Loucy (cell line): ENCODE measurements at regions not wholly inside any gene's neighbourhood (a gene's known extent, or its start where the extent isn't known, plus 50 kb on each side); places are given as distances from the start of the nearest gene placed in this dataset.

ENCODE experiments used
- H2AFZ ChIP-seq: fragments of 200-600 bp; sonication (generic); 2 replicates; pipeline ENCODE4 v1.6.0; 2016; ENCODE audit warnings: antibody characterized with exemption, mild to moderate bottlenecking, low read length, moderate library complexity
- H3F3A ChIP-seq: fragments of 200-600 bp; 2 replicates; pipeline ENCODE4 v1.6.0; 2016; ENCODE audit warnings: antibody characterized with exemption, low read depth, mild to moderate bottlenecking
- H3K27me3 ChIP-seq: fragments of 200-600 bp; sonication (generic); 2 replicates; pipeline ENCODE4 v1.6.1; 2014; ENCODE audit warnings: low read length, mild to moderate bottlenecking; ENCODE audit not compliant: insufficient read depth, poor library complexity, severe bottlenecking
- H3K36me3 ChIP-seq: fragments of 200-600 bp; sonication (generic); 2 replicates; pipeline ENCODE4 v1.6.1; 2016; ENCODE audit warnings: low read length; ENCODE audit not compliant: insufficient read depth
- H3K4me1 ChIP-seq: fragments of 200-600 bp; sonication (generic); 2 replicates; pipeline ENCODE4 v1.5.1; 2014; ENCODE audit warnings: low read length, mild to moderate bottlenecking; ENCODE audit not compliant: insufficient read depth, poor library complexity, severe bottlenecking
- H3K4me2 ChIP-seq: fragments of 200-600 bp; sonication (generic); 2 replicates; pipeline ENCODE4 v1.6.0; 2014; ENCODE audit warnings: antibody characterized with exemption, low read length, low read depth, mild to moderate bottlenecking; ENCODE audit not compliant: poor library complexity, severe bottlenecking
- H3K4me3 ChIP-seq: fragments of 200-600 bp; sonication (generic); 2 replicates; pipeline ENCODE4 v1.5.1; 2014; ENCODE audit warnings: low read length, mild to moderate bottlenecking, mixed read lengths; ENCODE audit not compliant: poor library complexity, severe bottlenecking
- H3K79me2 ChIP-seq: fragments of 200-600 bp; sonication (generic); 2 replicates; pipeline ENCODE4 v1.6.1; 2014; ENCODE audit warnings: low read length; ENCODE audit not compliant: insufficient read depth
- H3K9ac ChIP-seq: fragments of 200-600 bp; sonication (generic); 2 replicates; pipeline ENCODE4 v1.6.0; 2014; ENCODE audit warnings: mild to moderate bottlenecking, low read depth, low read length, moderate library complexity; ENCODE audit not compliant: poor library complexity, severe bottlenecking
- H3K9me2 ChIP-seq: fragments of 200-600 bp; sonication (generic); replicated peaks from 2 replicates; pipeline ENCODE4 v1.6.1; 2016; ENCODE audit warnings: low read depth, low read length, mixed read lengths
- H3K9me3 ChIP-seq: fragments of 200-600 bp; sonication (generic); 2 replicates; pipeline ENCODE4 v1.6.1; 2014; ENCODE audit warnings: mild to moderate bottlenecking, antibody characterized with exemption, low read length, low read depth; ENCODE audit not compliant: insufficient read depth
- H4K20me1 ChIP-seq: fragments of 200-600 bp; sonication (generic); 2 replicates; pipeline ENCODE4 v1.6.0; 2014; ENCODE audit warnings: antibody characterized with exemption, low read length, mild to moderate bottlenecking; ENCODE audit not compliant: insufficient read depth, poor library complexity, severe bottlenecking
- CTCF ChIP-seq: fragments of 200-600 bp; sonication (generic); conservative IDR thresholded peaks from 2 replicates; pipeline ENCODE4 v1.5.1; 2014; ENCODE audit warnings: mild to moderate bottlenecking, antibody characterized with exemption, low read length
- EZH2phosphoT487 ChIP-seq: fragments of 200-600 bp; IDR thresholded peaks from 2 replicates; pipeline ENCODE4 v1.6.1; 2018; ENCODE audit warnings: antibody characterized with exemption, mild to moderate bottlenecking, moderate library complexity, borderline replicate concordance

DNA sequence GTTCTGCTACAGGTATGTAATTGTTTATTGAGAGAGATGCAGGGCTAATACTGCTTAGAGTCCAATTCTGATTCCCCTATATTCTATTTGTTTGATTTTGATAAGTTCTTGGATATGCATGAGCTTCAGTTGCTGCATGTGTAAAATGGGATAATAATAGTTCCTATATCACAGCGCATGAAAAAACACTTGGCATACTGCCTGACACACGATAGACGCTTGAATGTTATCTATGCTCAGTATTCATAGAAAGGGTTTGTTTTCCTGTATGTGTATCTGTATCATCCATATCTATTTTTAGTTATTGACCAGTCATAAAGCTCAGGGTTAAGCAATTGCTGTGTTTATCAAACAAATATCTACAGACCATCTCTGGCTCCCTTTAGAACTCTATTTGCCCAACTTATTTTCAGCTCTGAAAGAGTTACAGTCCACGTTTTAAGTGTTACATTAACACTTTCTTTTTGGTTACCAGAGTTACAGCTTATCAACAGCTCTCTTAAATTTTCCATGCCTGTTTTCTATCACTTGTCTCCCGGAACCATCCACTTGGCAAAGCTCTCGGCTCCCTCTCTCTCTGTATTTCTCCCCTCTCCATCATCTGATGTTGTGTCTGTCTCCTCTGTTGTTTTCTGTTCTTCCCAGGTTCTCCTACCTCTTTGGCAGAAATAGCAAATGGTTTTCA is 334.8 kb downstream of the CBLN1 start:
- H2AFZ ChIP-seq, result no peak overlapping the region
- no peak for TF ChIP-seq EZH2phosphoT487
- no peak for TF ChIP-seq CTCF
- no peaks in the 10 kb centered on the region for H3K27me3 ChIP-seq
- H3K4me2 ChIP-seq, result no peak overlapping the region
- H4K20me1 ChIP-seq, result no peaks in the 10 kb centered on the region
- H3K79me2 ChIP-seq, result no peaks in the 10 kb centered on the region
- no peaks in the 10 kb centered on the region for H3K36me3 ChIP-seq
- H3F3A ChIP-seq, result no peaks in the 10 kb centered on the region
- H3K9me3 ChIP-seq, result 0 out of 2 replicates have a peak, but pooled peaks cover 3% of the 10 kb centered on the region
- no peaks in the 10 kb centered on the region for H3K4me1 ChIP-seq
- H3K9ac ChIP-seq, result no peak overlapping the region
- no peak overlapping the region for H3K4me3 ChIP-seq
- no peaks in the 10 kb centered on the region for H3K9me2 ChIP-seq

GRCh38 chr16:48942996-48943395 is 333.0 kb upstream of the N4BP1 start:
- H4K20me1 ChIP-seq, result no peaks in the 10 kb centered on the region
- no peak overlapping the region for H3K4me2 ChIP-seq
- no peak overlapping the region for H3K9ac ChIP-seq
- H3K27me3 ChIP-seq, result no peaks in the 10 kb centered on the region
- TF ChIP-seq EZH2phosphoT487 (no peak), CTCF (no peak)
- no peaks in the 10 kb centered on the region for H3K4me1 ChIP-seq
- H3K9me2 ChIP-seq, result no peaks in the 10 kb centered on the region
- H2AFZ ChIP-seq, result no peak overlapping the region
- H3K4me3 ChIP-seq, result no peak overlapping the region
- H3K79me2 ChIP-seq, result no peaks in the 10 kb centered on the region
- H3K9me3 ChIP-seq, result 0 out of 2 replicates have a peak, but pooled peaks cover 3% of the 10 kb centered on the region
- H3K36me3 ChIP-seq, result no peaks in the 10 kb centered on the region
- H3F3A ChIP-seq, result no peaks in the 10 kb centered on the region

GRCh38 chr16:48936811-48937210 is 326.8 kb upstream of the N4BP1 start:
- Histone ChIP-seq H2AFZ (no peak overlapping the region), H3K4me2 (no peak overlapping the region), H3K9me2 (no peaks in the 10 kb centered on the region), H3K4me3 (no peak overlapping the region), H3K79me2 (no peaks in the 10 kb centered on the region), H3F3A (no peaks in the 10 kb centered on the region), H3K36me3 (no peaks in the 10 kb centered on the region), H3K27me3 (no peaks in the 10 kb centered on the region), H4K20me1 (no peaks in the 10 kb centered on the region), H3K4me1 (no peaks in the 10 kb centered on the region), H3K9me3 (peaks cover 8% of the 10 kb centered on the region), H3K9ac (no peak overlapping the region)
- TF ChIP-seq EZH2phosphoT487 (no peak), CTCF (no peak)
